GM18873 (cell line): ENCODE measurements at regions not wholly inside any gene's neighbourhood (a gene's known extent, or its start where the extent isn't known, plus 50 kb on each side); places are given as distances from the start of the nearest gene placed in this dataset.
A peak's percentile ranks its signal among the peaks of the same experiment; 100 is the strongest.

Experiments
- ATAC-seq: cut with Tn5 transposase; IDR thresholded peaks from one replicate; pipeline ENCODE4 v1.9.1; 2021; ENCODE audit warnings: mild to moderate bottlenecking, moderate library complexity, moderate number of reproducible peaks; ENCODE audit not compliant: unreplicated experiment, low FRiP score

- no peak for ATAC-seq
Observed at GRCh38 chrX:30504309-30504708, 73.3 kb downstream of the TASL start.

GRCh38 chrX:30495468-30495867 lies 82.1 kb downstream of the TASL start:
- peak; percentile 50 for ATAC-seq

GRCh38 chrX:30493348-30493747 lies 84.2 kb downstream of the TASL start:
- ATAC-seq = no peak

- peak; percentile 49 for ATAC-seq
Observed at GRCh38 chrX:30489323-30489722, 88.2 kb downstream of the TASL start.

- ATAC-seq = peak; percentile 60
Observed at GRCh38 chrX:30488092-30488491, 89.5 kb downstream of the TASL start.

- ATAC-seq = peak; percentile 71
Observed at GRCh38 chrX:30483996-30484395, 93.6 kb downstream of the TASL start.

- ATAC-seq = no peak
Observed at GRCh38 chrX:30468471-30468870, 109.1 kb downstream of the TASL start.
